Mucosa of stomach (tissue), 1 donor: ENCODE measurements at regions not wholly inside any gene's neighbourhood (a gene's known extent, or its start where the extent isn't known, plus 50 kb on each side); places are given as distances from the start of the nearest gene placed in this dataset.

Source experiments
- H3K27me3 ChIP-seq: one replicate; pipeline ENCODE4 v1.7.0; 2013; ENCODE audit warnings: mild to moderate bottlenecking, low read length; ENCODE audit not compliant: control insufficient read depth, insufficient read depth
- H3K36me3 ChIP-seq: one replicate; pipeline ENCODE4 v1.7.0; 2013; ENCODE audit warnings: low read length; ENCODE audit not compliant: control insufficient read depth, insufficient read depth
- H3K4me1 ChIP-seq: one replicate; pipeline ENCODE4 v1.7.0; 2013; ENCODE audit warnings: mild to moderate bottlenecking, low read length; ENCODE audit not compliant: control insufficient read depth, insufficient read depth
- H3K4me3 ChIP-seq: one replicate; pipeline ENCODE4 v1.7.0; 2013; ENCODE audit warnings: low read length
- H3K9ac ChIP-seq: one replicate; pipeline ENCODE4 v1.7.0; 2013; ENCODE audit warnings: mild to moderate bottlenecking, low read length, moderate library complexity
- H3K9me3 ChIP-seq: one replicate; pipeline ENCODE4 v1.7.0; 2013; ENCODE audit warnings: mild to moderate bottlenecking, low read length, moderate library complexity; ENCODE audit not compliant: control insufficient read depth
- donor health status: Pancreatic carcinoma.

- no peaks in the 10 kb centered on the region for H3K9me3 ChIP-seq
- H3K36me3 ChIP-seq = no peaks in the 10 kb centered on the region
- H3K4me3 ChIP-seq = no peak overlapping the region
- no peaks in the 10 kb centered on the region for H3K4me1 ChIP-seq
- no peaks in the 10 kb centered on the region for H3K27me3 ChIP-seq
- H3K9ac ChIP-seq = no peak overlapping the region
Observed at GRCh38 chr11:95686265-95686664, 103.3 kb downstream of the FAM76B start.

DNA sequence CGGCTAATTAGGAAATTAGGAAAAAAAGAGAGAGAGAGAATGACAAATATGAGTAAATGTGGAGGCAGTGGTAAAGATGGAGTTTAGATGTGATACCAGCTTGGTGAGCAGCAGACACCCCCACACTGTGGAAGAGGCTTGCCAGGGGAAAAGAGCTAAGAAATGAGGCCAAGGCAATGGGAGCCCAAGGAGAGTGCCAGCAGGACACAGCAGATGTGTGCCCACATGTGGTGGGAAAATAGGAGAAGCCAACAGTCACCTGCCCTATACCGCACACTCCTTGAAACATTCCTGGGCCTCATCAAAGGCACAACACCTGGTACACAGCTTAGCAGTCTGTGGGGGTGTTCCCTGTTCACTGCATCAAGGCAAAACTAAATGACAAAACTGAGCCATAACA is 104.9 kb downstream of the FAM76B start:
- Histone ChIP-seq H3K27me3 (no peaks in the 10 kb centered on the region), H3K9me3 (no peaks in the 10 kb centered on the region), H3K4me3 (no peak overlapping the region), H3K4me1 (no peaks in the 10 kb centered on the region), H3K36me3 (no peaks in the 10 kb centered on the region), H3K9ac (no peak overlapping the region)

DNA sequence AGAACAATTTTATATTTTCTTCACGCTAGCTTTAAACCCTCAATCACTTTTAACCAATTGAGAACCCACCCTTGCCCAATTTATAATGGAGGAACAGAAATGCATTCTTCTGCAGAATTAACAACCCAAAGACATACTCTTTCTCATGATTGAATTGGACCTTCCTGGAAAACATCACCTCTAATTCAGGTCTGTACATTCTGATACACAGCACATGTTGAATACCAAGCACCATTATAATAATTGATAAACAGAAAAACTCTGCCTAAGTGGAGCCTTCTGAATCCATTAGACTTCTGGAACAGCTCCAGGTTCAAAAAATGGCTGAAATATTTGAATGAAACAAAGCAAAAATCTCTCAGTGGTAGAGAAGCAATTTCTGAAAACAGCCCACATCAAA is 105.4 kb downstream of the FAM76B start:
- H3K27me3 ChIP-seq = no peaks in the 10 kb centered on the region
- no peaks in the 10 kb centered on the region for H3K4me1 ChIP-seq
- H3K9ac ChIP-seq = no peak overlapping the region
- no peaks in the 10 kb centered on the region for H3K9me3 ChIP-seq
- no peak overlapping the region for H3K4me3 ChIP-seq
- H3K36me3 ChIP-seq = no peaks in the 10 kb centered on the region

- H3K9ac ChIP-seq = no peak overlapping the region
- H3K9me3 ChIP-seq = no peaks in the 10 kb centered on the region
- no peaks in the 10 kb centered on the region for H3K36me3 ChIP-seq
- no peak overlapping the region for H3K4me3 ChIP-seq
- no peaks in the 10 kb centered on the region for H3K27me3 ChIP-seq
- no peaks in the 10 kb centered on the region for H3K4me1 ChIP-seq
Observed at GRCh38 chr11:95682552-95682951, 107.0 kb downstream of the FAM76B start.

- Histone ChIP-seq H3K27me3 (no peaks in the 10 kb centered on the region), H3K9me3 (no peaks in the 10 kb centered on the region), H3K4me3 (no peak overlapping the region), H3K36me3 (no peaks in the 10 kb centered on the region), H3K4me1 (no peaks in the 10 kb centered on the region), H3K9ac (no peak overlapping the region)
Observed at GRCh38 chr11:95680169-95680929, 109.2 kb downstream of the FAM76B start.

GRCh38 chr11:95678988-95679387 is 110.6 kb downstream of the FAM76B start:
- no peaks in the 10 kb centered on the region for H3K9me3 ChIP-seq
- no peak overlapping the region for H3K9ac ChIP-seq
- H3K36me3 ChIP-seq = no peaks in the 10 kb centered on the region
- H3K4me3 ChIP-seq = no peak overlapping the region
- no peaks in the 10 kb centered on the region for H3K27me3 ChIP-seq
- H3K4me1 ChIP-seq = no peaks in the 10 kb centered on the region

GRCh38 chr11:95676308-95676707 is 113.3 kb downstream of the FAM76B start:
- H3K4me3 ChIP-seq = no peak overlapping the region
- no peaks in the 10 kb centered on the region for H3K27me3 ChIP-seq

GRCh38 chr11:95675585-95675984 is 114.0 kb downstream of the FAM76B start:
- H3K27me3 ChIP-seq = no peaks in the 10 kb centered on the region

More at GRCh38 chr11:95676308-95676707, 113.3 kb downstream of the FAM76B start:
- H3K36me3 ChIP-seq = no peaks in the 10 kb centered on the region
- no peaks in the 10 kb centered on the region for H3K4me1 ChIP-seq
- H3K9ac ChIP-seq = no peak overlapping the region
- H3K9me3 ChIP-seq = no peaks in the 10 kb centered on the region

DNA sequence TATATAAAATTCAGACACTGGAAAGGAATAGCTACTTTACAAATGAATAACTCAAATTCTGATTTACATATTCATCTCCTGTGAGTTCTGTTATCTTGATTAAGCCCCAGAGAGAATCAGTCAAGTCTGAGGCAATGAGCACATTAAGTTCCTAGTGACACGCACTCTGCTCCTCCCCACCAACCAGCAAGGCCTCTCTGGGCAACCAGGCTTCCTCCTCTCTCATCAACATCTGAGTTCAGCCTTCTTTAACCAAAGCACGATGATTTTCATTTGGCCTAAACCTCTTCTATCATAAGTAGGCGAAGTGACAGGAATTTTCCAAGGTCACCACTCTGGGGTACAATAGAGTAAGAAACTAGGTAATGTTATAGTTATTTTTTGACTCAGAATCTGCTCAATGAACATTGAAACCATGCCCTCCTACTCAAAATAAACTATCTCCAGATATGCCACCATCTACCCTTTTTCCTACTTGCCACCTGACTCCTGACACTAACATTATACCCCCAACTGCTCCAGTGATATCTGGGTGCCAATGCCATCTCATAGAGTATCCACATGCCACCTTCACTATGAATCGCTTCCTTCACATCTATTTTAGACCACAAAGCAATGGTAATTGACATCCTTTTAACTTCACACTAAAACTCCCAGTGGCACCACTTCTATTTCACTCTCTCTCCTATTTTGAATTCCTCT is 114.8 kb downstream of the FAM76B start:
- Histone ChIP-seq H3K9me3 (no peaks in the 10 kb centered on the region), H3K27me3 (no peaks in the 10 kb centered on the region), H3K36me3 (no peaks in the 10 kb centered on the region), H3K4me3 (no peak overlapping the region), H3K4me1 (no peaks in the 10 kb centered on the region), H3K9ac (no peak overlapping the region)

More at GRCh38 chr11:95675585-95675984, 114.0 kb downstream of the FAM76B start:
- Histone ChIP-seq H3K36me3 (no peaks in the 10 kb centered on the region), H3K4me1 (no peaks in the 10 kb centered on the region), H3K9me3 (no peaks in the 10 kb centered on the region), H3K9ac (no peak overlapping the region), H3K4me3 (no peak overlapping the region)

DNA sequence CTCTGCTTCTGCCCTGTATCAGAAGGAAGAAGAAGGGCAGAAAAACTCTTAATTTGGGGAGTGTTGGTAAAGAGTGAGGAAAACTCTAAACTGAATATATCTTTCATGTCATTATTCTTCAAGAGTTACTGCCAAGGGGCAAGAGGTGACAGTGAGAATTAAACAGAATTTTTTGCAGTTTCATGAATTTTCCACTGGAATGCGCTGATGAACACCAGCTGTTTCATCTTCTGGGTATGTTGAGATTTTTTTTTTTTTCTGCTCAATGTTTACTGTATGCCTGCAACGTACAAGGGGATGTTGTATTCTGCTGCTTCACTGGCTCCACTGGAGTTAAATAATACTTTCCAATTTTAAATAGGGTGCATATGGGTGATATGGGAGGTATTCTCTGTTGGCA is 117.8 kb downstream of the FAM76B start:
- no peaks in the 10 kb centered on the region for H3K36me3 ChIP-seq
- H3K4me3 ChIP-seq = no peak overlapping the region
- H3K9me3 ChIP-seq = no peaks in the 10 kb centered on the region
- no peak overlapping the region for H3K9ac ChIP-seq
- H3K27me3 ChIP-seq = no peaks in the 10 kb centered on the region
- H3K4me1 ChIP-seq = no peaks in the 10 kb centered on the region

DNA sequence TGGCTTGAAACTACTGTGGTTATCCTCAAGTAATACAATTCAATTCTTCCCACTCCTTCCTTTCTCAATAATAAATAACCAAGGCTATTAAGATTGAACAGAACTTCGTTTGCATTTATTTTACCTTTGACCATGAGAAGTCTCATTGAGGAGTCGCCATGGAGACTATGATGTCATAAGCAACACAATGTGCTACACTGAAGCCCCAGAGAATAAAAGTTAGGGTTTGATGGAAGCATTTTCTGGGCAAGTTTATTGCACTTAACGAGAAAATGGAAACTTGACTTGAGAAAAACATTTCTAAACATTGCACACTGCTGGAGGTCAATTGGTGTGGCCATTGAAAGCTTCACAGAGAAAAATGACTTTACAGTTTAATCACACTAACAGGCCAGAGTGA is 121.5 kb downstream of the FAM76B start:
- H3K9ac ChIP-seq = no peak overlapping the region
- no peaks in the 10 kb centered on the region for H3K9me3 ChIP-seq
- H3K36me3 ChIP-seq = no peaks in the 10 kb centered on the region
- no peaks in the 10 kb centered on the region for H3K27me3 ChIP-seq
- H3K4me1 ChIP-seq = no peaks in the 10 kb centered on the region
- H3K4me3 ChIP-seq = no peak overlapping the region

- no peak overlapping the region for H3K4me3 ChIP-seq
- no peaks in the 10 kb centered on the region for H3K4me1 ChIP-seq
- H3K27me3 ChIP-seq = no peaks in the 10 kb centered on the region
- no peaks in the 10 kb centered on the region for H3K36me3 ChIP-seq
- no peaks in the 10 kb centered on the region for H3K9me3 ChIP-seq
- H3K9ac ChIP-seq = no peak overlapping the region
Observed at GRCh38 chr11:95661162-95661561, 128.4 kb downstream of the FAM76B start.
